H9 (cell line): ENCODE measurements at regions not wholly inside any gene's neighbourhood (a gene's known extent, or its start where the extent isn't known, plus 50 kb on each side); places are given as distances from the start of the nearest gene placed in this dataset.

Source experiments
- DNase-seq: peaks from one replicate; pipeline ENCODE4 v3.0.0-alpha.2; 2017
- H2AFZ ChIP-seq: one replicate; pipeline ENCODE4 v1.6.1; 2013; ENCODE audit warnings: mild to moderate bottlenecking, low read length, control low read depth, moderate library complexity
- H2AK5ac ChIP-seq: 2 replicates; pipeline ENCODE4 v1.6.1; 2013; ENCODE audit warnings: low read length, control low read depth, mixed read lengths; ENCODE audit not compliant: insufficient read length
- H2BK120ac ChIP-seq: one replicate; pipeline ENCODE4 v1.6.1; 2013; ENCODE audit warnings: low read depth, mild to moderate bottlenecking, low read length, control low read depth, inconsistent platforms; ENCODE audit not compliant: poor library complexity, severe bottlenecking
- H2BK12ac ChIP-seq: 2 replicates; pipeline ENCODE4 v1.6.1; 2013; ENCODE audit warnings: low read length, control low read depth, mixed read lengths, low read depth; ENCODE audit not compliant: insufficient read length
- H2BK15ac ChIP-seq: 2 replicates; pipeline ENCODE4 v1.6.1; 2013; ENCODE audit warnings: low read depth, low read length, control low read depth
- H2BK20ac ChIP-seq: one replicate; pipeline ENCODE4 v1.6.1; 2013; ENCODE audit warnings: low read depth, mild to moderate bottlenecking, low read length, control low read depth, inconsistent platforms; ENCODE audit not compliant: poor library complexity, severe bottlenecking
- H2BK5ac ChIP-seq: 2 replicates; pipeline ENCODE4 v1.6.1; 2013; ENCODE audit warnings: low read length, control low read depth, mixed read lengths; ENCODE audit not compliant: insufficient read length
- H3K14ac ChIP-seq: 2 replicates; pipeline ENCODE4 v1.6.1; 2013; ENCODE audit warnings: low read length, control low read depth; ENCODE audit not compliant: insufficient read depth
- H3K18ac ChIP-seq: 2 replicates; pipeline ENCODE4 v1.6.1; 2013; ENCODE audit warnings: low read depth, mild to moderate bottlenecking, mixed read lengths, low read length, control low read depth; ENCODE audit not compliant: insufficient read length
- H3K23ac ChIP-seq: 2 replicates; pipeline ENCODE4 v1.6.1; 2013; ENCODE audit warnings: low read length, control low read depth, mixed read lengths, low read depth; ENCODE audit not compliant: insufficient read length
- H3K23me2 ChIP-seq: 2 replicates; pipeline ENCODE4 v1.6.1; 2013; ENCODE audit warnings: low read depth, mild to moderate bottlenecking, mixed read lengths, low read length, control low read depth; ENCODE audit not compliant: insufficient read length, poor library complexity, severe bottlenecking
- H3K27ac ChIP-seq: 2 replicates; pipeline ENCODE4 v1.5.1; 2013; ENCODE audit warnings: low read length, control low read depth, mixed read lengths, low read depth; ENCODE audit not compliant: insufficient read length
- H3K27me3 ChIP-seq: 2 replicates; pipeline ENCODE4 v1.6.1; 2013; ENCODE audit warnings: low read length, control low read depth, inconsistent platforms; ENCODE audit not compliant: insufficient read depth
- H3K4ac ChIP-seq: 2 replicates; pipeline ENCODE4 v1.6.1; 2013; ENCODE audit warnings: low read depth, mild to moderate bottlenecking, control low read depth, inconsistent platforms, low read length, moderate library complexity
- H3K4me1 ChIP-seq: 2 replicates; pipeline ENCODE4 v1.6.1; 2013; ENCODE audit warnings: low read length, control low read depth, inconsistent platforms; ENCODE audit not compliant: insufficient read depth
- H3K4me2 ChIP-seq: 2 replicates; pipeline ENCODE4 v1.6.1; 2013; ENCODE audit warnings: low read length, control low read depth, mixed read lengths; ENCODE audit not compliant: insufficient read length, insufficient read depth
- H3K56ac ChIP-seq: 2 replicates; pipeline ENCODE4 v1.6.1; 2013; ENCODE audit warnings: low read depth, mild to moderate bottlenecking, mixed read lengths, low read length, control low read depth; ENCODE audit not compliant: insufficient read length
- H3K79me1 ChIP-seq: 2 replicates; pipeline ENCODE4 v1.6.1; 2013; ENCODE audit warnings: low read depth, mild to moderate bottlenecking, moderate library complexity, low read length, control low read depth, inconsistent platforms; ENCODE audit not compliant: insufficient read depth, poor library complexity, severe bottlenecking
- H3K79me2 ChIP-seq: 2 replicates; pipeline ENCODE4 v1.6.1; 2013; ENCODE audit warnings: low read length, control low read depth, inconsistent platforms; ENCODE audit not compliant: insufficient read depth
- H3K9ac ChIP-seq: 2 replicates; pipeline ENCODE4 v1.6.1; 2013; ENCODE audit warnings: low read length, control low read depth, mixed read lengths; ENCODE audit not compliant: insufficient read length; ENCODE audit errors: extremely low read depth
- H3K9me3 ChIP-seq: one replicate; pipeline ENCODE4 v1.6.1; 2013; ENCODE audit warnings: low read depth, low read length, inconsistent platforms; ENCODE audit not compliant: control insufficient read depth
- H3T11ph ChIP-seq: one replicate; pipeline ENCODE4 v1.6.1; 2013; ENCODE audit warnings: mild to moderate bottlenecking, low read length, control low read depth, inconsistent platforms
- H4K20me1 ChIP-seq: one replicate; pipeline ENCODE4 v1.6.1; 2013; ENCODE audit not compliant: control insufficient read depth, insufficient read length, insufficient read depth
- H4K5ac ChIP-seq: 2 replicates; pipeline ENCODE4 v1.6.1; 2013; ENCODE audit warnings: low read depth, mild to moderate bottlenecking, mixed read lengths, low read length, control low read depth; ENCODE audit not compliant: insufficient read length
- H4K8ac ChIP-seq: replicated peaks from 2 replicates; pipeline ENCODE4 v1.6.1; 2013; ENCODE audit warnings: low read length, control low read depth, mixed read lengths, low read depth; ENCODE audit not compliant: insufficient read length
- H4K91ac ChIP-seq: 2 replicates; pipeline ENCODE4 v1.6.1; 2013; ENCODE audit warnings: low read depth, mild to moderate bottlenecking, moderate library complexity, mixed read lengths, low read length, control low read depth; ENCODE audit not compliant: insufficient read length
- H3K27ac Mint-ChIP-seq, 3 experiments: 2 replicates in 2 of 3; 3 replicates in 1 of 3; pipeline ENCODE4 v1.8.0; 2020 to 2021; ENCODE audit warnings: mixed read lengths in 3 of 3, mild to moderate bottlenecking in 1 of 3, moderate library complexity in 1 of 3
- H3K27me3 Mint-ChIP-seq: 2 replicates; pipeline ENCODE4 v1.8.0; 2021; ENCODE audit warnings: low read depth, mild to moderate bottlenecking, moderate library complexity, mixed read lengths
- H3K36me3 Mint-ChIP-seq, 3 experiments: 2 replicates in 2 of 3; 3 replicates in 1 of 3; pipeline ENCODE4 v1.8.0; 2020 to 2021; ENCODE audit warnings: low read depth in 3 of 3, mixed read lengths in 3 of 3; ENCODE audit not compliant: insufficient read depth in 1 of 3
- H3K4me1 Mint-ChIP-seq, 2 experiments: 2 replicates each; pipeline ENCODE4 v1.8.0; 2020; ENCODE audit warnings: mixed read lengths in 2 of 2
- H3K4me3 Mint-ChIP-seq, 2 experiments: 2 replicates in 1 of 2; 3 replicates in 1 of 2; pipeline ENCODE4 v1.8.0; 2020 to 2021; ENCODE audit warnings: mild to moderate bottlenecking in 2 of 2, mixed read lengths in 2 of 2, moderate library complexity in 1 of 2
- H3K9me3 Mint-ChIP-seq, 2 experiments: 2 replicates in 1 of 2; 3 replicates in 1 of 2; pipeline ENCODE4 v1.8.0; 2020; ENCODE audit warnings: mild to moderate bottlenecking in 2 of 2, mixed read lengths in 2 of 2, moderate library complexity in 1 of 2
- CTCF ChIP-seq: fragments of 200-600 bp; sonication (generic); conservative IDR thresholded peaks from 3 replicates; pipeline ENCODE4 v1.8.0; 2021; ENCODE audit warnings: antibody characterized with exemption, mild to moderate bottlenecking
- WGBS: extraction: QIAGEN DNeasy Blood & Tissue Kit; methylation state at CpG from one replicate; pipeline ENCODE4 v1.1.7; 2013; ENCODE audit warnings: missing lambda C conversion rate, low lambda C conversion rate, mixed read lengths; ENCODE audit not compliant: insufficient read length; ENCODE audit errors: extremely low coverage; 5-methylcytosine and 5-hydroxymethylcytosine counted together

DNA sequence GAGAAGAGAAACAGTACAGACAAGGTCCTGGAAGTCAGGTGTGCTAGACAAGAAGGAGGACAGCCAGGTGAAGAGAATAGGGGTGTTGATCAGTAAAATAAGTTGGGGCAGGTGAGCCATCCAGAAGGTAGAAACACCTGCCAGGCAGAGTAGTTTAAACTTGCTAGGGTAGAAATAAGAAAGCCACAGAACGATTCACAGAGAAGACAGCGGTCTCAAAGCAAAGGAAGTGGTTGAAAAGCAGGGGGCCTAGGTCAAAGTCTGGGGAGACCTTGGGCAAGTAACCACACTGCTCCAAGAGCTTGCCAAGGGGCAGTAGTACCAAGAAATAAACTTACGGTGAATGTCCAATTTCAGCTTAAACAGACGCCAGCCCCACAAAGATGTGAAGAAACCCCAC is 116.6 kb upstream of the PROX1 start:
- no peaks in the 10 kb centered on the region for H3K79me1 ChIP-seq
- Mint-ChIP-seq H3K36me3 (no peaks in the 10 kb centered on the region), H3K9me3 (no peaks in the 10 kb centered on the region), H3K27me3 (peaks cover 1% of the 10 kb centered on the region; the same call in 1 of the 2 replicates), H3K4me1 (no peaks in the 10 kb centered on the region), H3K27ac (no peak overlapping the region), H3K4me3 (no peak overlapping the region)
- H4K5ac ChIP-seq = no peak overlapping the region
- H3K4me1 ChIP-seq = no peaks in the 10 kb centered on the region
- no peak overlapping the region for H3K18ac ChIP-seq
- H2AK5ac ChIP-seq = no peak overlapping the region
- H3K27ac ChIP-seq = no peak overlapping the region
- WGBS = no CpG with 5 or more reads among the region's 4 CpGs
- no peaks in the 10 kb centered on the region for H3K23me2 ChIP-seq
- no peak overlapping the region for H2BK12ac ChIP-seq
- no peak overlapping the region for H3K56ac ChIP-seq
- H3K4ac ChIP-seq = no peak overlapping the region
- no peak overlapping the region for H3K14ac ChIP-seq
- no peaks in the 10 kb centered on the region for H3K9me3 ChIP-seq
- H4K8ac ChIP-seq = no peak overlapping the region
- H3K23ac ChIP-seq = no peak overlapping the region
- H3K79me2 ChIP-seq = no peaks in the 10 kb centered on the region
- no peak overlapping the region for H2BK20ac ChIP-seq
- H3T11ph ChIP-seq = no peak overlapping the region
- H2BK15ac ChIP-seq = no peak overlapping the region
- H4K20me1 ChIP-seq = no peaks in the 10 kb centered on the region
- H3K9ac ChIP-seq = no peak overlapping the region
- no peak for DNase-seq
- TF ChIP-seq CTCF = no peak
- H4K91ac ChIP-seq = no peak overlapping the region
- no peak overlapping the region for H2BK120ac ChIP-seq
- no peak overlapping the region for H2AFZ ChIP-seq
- H3K4me2 ChIP-seq = no peak overlapping the region
- H2BK5ac ChIP-seq = no peak overlapping the region
- H3K27me3 ChIP-seq = no peaks in the 10 kb centered on the region
